PC-9 (cell line): ENCODE measurements at regions not wholly inside any gene's neighbourhood (a gene's known extent, or its start where the extent isn't known, plus 50 kb on each side); places are given as distances from the start of the nearest gene placed in this dataset.

ENCODE experiments used
- CTCF ChIP-seq: fragments of 200-600 bp; sonication (generic); conservative IDR thresholded peaks from 2 replicates; pipeline ENCODE4 v1.6.1; 2017; ENCODE audit warnings: mixed run types, antibody characterized with exemption, mild to moderate bottlenecking, moderate library complexity
- EZH2 ChIP-seq: fragments of 200-600 bp; sonication (generic); IDR thresholded peaks from 2 replicates; pipeline ENCODE4 v1.8.0; 2017; ENCODE audit warnings: antibody characterized with exemption, low read depth

GRCh38 chr6:133769463-133769862 lies 119.5 kb upstream of the TCF21 start:
- TF ChIP-seq CTCF (no peak), EZH2 (no peak)
